IMR-90 (cell line): ENCODE measurements at regions not wholly inside any gene's neighbourhood (a gene's known extent, or its start where the extent isn't known, plus 50 kb on each side); places are given as distances from the start of the nearest gene placed in this dataset.

ENCODE experiments used
- ATAC-seq: fragments of 200-7000 bp; cut with Tn5 transposase; 2 replicates; pipeline ENCODE4 v1.9.1; 2020; ENCODE audit warnings: low read depth, mild to moderate bottlenecking, moderate library complexity
- BruUV-seq: library from RNA; stranded (reverse); fragments of 400-500 nt; replicated peaks from 2 replicates; lab custom pipeline; 2021; lab: Mats Ljungman, UMichigan
- CTCF ChIA-PET: fragments of 300-600 bp; formaldehyde crosslinking; extraction: SDS; loops from one replicate; lab custom pipeline; 2021; ENCODE audit warnings: antibody characterized with exemption; lab: Yijun Ruan, JAX
- POLR2A ChIA-PET: fragments of 300-600 bp; sonication (Branson Sonifier 250); formaldehyde crosslinking; loops from one replicate; lab custom pipeline; 2022; ENCODE audit warnings: antibody characterized with exemption; ENCODE audit not compliant: unreplicated experiment; lab: Charles Lee
- DNase-seq: peaks from one replicate; pipeline ENCODE4 v3.0.0; 2013
- H2AFZ ChIP-seq: replicated peaks from 2 replicates; pipeline ENCODE3; 2013; ENCODE audit warnings: low read length, mild to moderate bottlenecking; ENCODE audit not compliant: poor library complexity
- H2AK5ac ChIP-seq: 2 replicates; pipeline ENCODE4 v1.6.1; 2013; ENCODE audit warnings: low read depth, low read length, inconsistent platforms
- H2AK9ac ChIP-seq: replicated peaks from 2 replicates; pipeline ENCODE3; 2013; ENCODE audit warnings: mild to moderate bottlenecking, low read depth, low read length, moderate library complexity; ENCODE audit not compliant: poor library complexity
- H2BK120ac ChIP-seq: 2 replicates; pipeline ENCODE4 v1.6.1; 2013; ENCODE audit warnings: low read depth, low read length, inconsistent platforms
- H2BK15ac ChIP-seq: 3 replicates; pipeline ENCODE4 v1.6.1; 2013; ENCODE audit warnings: low read depth, low read length, inconsistent platforms
- H2BK20ac ChIP-seq: 2 replicates; pipeline ENCODE4 v1.6.1; 2013; ENCODE audit warnings: low read depth, mild to moderate bottlenecking, inconsistent platforms, low read length, moderate library complexity
- H2BK5ac ChIP-seq: 2 replicates; pipeline ENCODE4 v1.6.1; 2013; ENCODE audit warnings: mild to moderate bottlenecking, low read depth, low read length, inconsistent platforms; ENCODE audit not compliant: poor library complexity, severe bottlenecking
- H3K14ac ChIP-seq: replicated peaks from 2 replicates; pipeline ENCODE4 v1.6.1; 2013; ENCODE audit warnings: low read depth, low read length, inconsistent platforms
- H3K18ac ChIP-seq: 2 replicates; pipeline ENCODE4 v1.6.1; 2013; ENCODE audit warnings: low read depth, low read length, control low read depth
- H3K23ac ChIP-seq: 2 replicates; pipeline ENCODE4 v1.6.1; 2013; ENCODE audit warnings: low read depth, low read length, inconsistent platforms
- H3K27ac ChIP-seq: 2 replicates; pipeline ENCODE4 v1.5.1; 2013; ENCODE audit warnings: mild to moderate bottlenecking, control low read depth, low read length; ENCODE audit not compliant: insufficient read depth
- H3K27me3 ChIP-seq: 2 replicates; pipeline ENCODE4 v1.6.1; 2013; ENCODE audit warnings: low read length; ENCODE audit not compliant: control insufficient read depth, insufficient read depth
- H3K36me3 ChIP-seq: 2 replicates; pipeline ENCODE4 v1.6.1; 2013; ENCODE audit warnings: low read length, mixed read lengths; ENCODE audit not compliant: control insufficient read depth, insufficient read depth
- H3K4ac ChIP-seq: 2 replicates; pipeline ENCODE4 v1.6.1; 2013; ENCODE audit warnings: low read depth, low read length, inconsistent platforms
- H3K4me1 ChIP-seq: 2 replicates; pipeline ENCODE4 v1.6.1; 2013; ENCODE audit warnings: low read length, mixed read lengths; ENCODE audit not compliant: control insufficient read depth, insufficient read depth
- H3K4me2 ChIP-seq: 2 replicates; pipeline ENCODE4 v1.6.1; 2013; ENCODE audit warnings: low read depth, mild to moderate bottlenecking, control low read depth, low read length, moderate library complexity
- H3K4me3 ChIP-seq: 2 replicates; pipeline ENCODE4 v1.5.1; 2013; ENCODE audit warnings: low read depth, mild to moderate bottlenecking, control low read depth, low read length, moderate library complexity; ENCODE audit not compliant: insufficient read depth
- H3K56ac ChIP-seq: 2 replicates; pipeline ENCODE4 v1.6.1; 2013; ENCODE audit warnings: low read length, inconsistent platforms; ENCODE audit not compliant: insufficient read depth; ENCODE audit errors: extremely low read depth
- H3K79me1 ChIP-seq, 2 experiments: 2 replicates each; pipeline ENCODE4 v1.6.1; 2013; ENCODE audit warnings: low read length in 2 of 2, inconsistent platforms in 1 of 2, low read depth in 1 of 2
- H3K9ac ChIP-seq: 2 replicates; pipeline ENCODE4 v1.6.1; 2013; ENCODE audit warnings: low read depth, low read length, control low read depth
- H3K9me1 ChIP-seq: 2 replicates; pipeline ENCODE4 v1.6.1; 2013; ENCODE audit warnings: low read length, inconsistent platforms; ENCODE audit not compliant: insufficient read depth
- H3K9me3 ChIP-seq: 2 replicates; pipeline ENCODE4 v1.6.1; 2013; ENCODE audit warnings: low read length; ENCODE audit not compliant: control insufficient read depth, insufficient read depth
- H4K20me1 ChIP-seq: 2 replicates; pipeline ENCODE4 v1.6.1; 2013; ENCODE audit warnings: low read length, inconsistent platforms; ENCODE audit not compliant: insufficient read depth
- H4K5ac ChIP-seq: 2 replicates; pipeline ENCODE4 v1.6.1; 2013; ENCODE audit warnings: mild to moderate bottlenecking, low read depth, low read length, control low read depth
- H4K8ac ChIP-seq, 2 experiments: 2 replicates each; pipeline ENCODE4 v1.6.1; 2013; ENCODE audit warnings: low read depth in 2 of 2, low read length in 2 of 2, control low read depth in 1 of 2, inconsistent platforms in 1 of 2
- H4K91ac ChIP-seq: 2 replicates; pipeline ENCODE4 v1.6.1; 2013; ENCODE audit warnings: low read depth, low read length, inconsistent platforms; ENCODE audit not compliant: insufficient read depth
- FOS ChIP-seq: fragments of 150-350 bp; IDR thresholded peaks from 2 replicates; pipeline ENCODE4 v1.6.1; 2016; ENCODE audit warnings: low read depth, low read length
- MAZ ChIP-seq: IDR thresholded peaks from 2 replicates; pipeline ENCODE4 v1.6.1; 2012; ENCODE audit warnings: low read depth, mild to moderate bottlenecking, low read length, improper control_type of control experiment, moderate library complexity, borderline replicate concordance
- SMC3 ChIP-seq: fragments of 150-350 bp; IDR thresholded peaks from 2 replicates; pipeline ENCODE4 v1.6.1; 2016; ENCODE audit warnings: low read depth, mild to moderate bottlenecking, antibody characterized with exemption, low read length, moderate library complexity
- WGBS, 2 experiments: methylation state at CpG; one replicate each; pipeline versions ENCODE4 v1.1.5 to v1.1.7; 2013; ENCODE audit warnings: missing lambda C conversion rate in 2 of 2; ENCODE audit not compliant: insufficient read length in 1 of 2; ENCODE audit errors: extremely low coverage in 2 of 2; 5-methylcytosine and 5-hydroxymethylcytosine counted together
- dilution Hi-C: fragments of 300-500 bp; cut with HindIII; formaldehyde crosslinking; loops from one replicate; pipeline ENCODE4 v1.14.3; 2018; ENCODE audit warnings: low sequenced_read_pairs; ENCODE audit not compliant: unreplicated experiment
- in situ Hi-C: fragments of 300-500 bp; cut with MboI; formaldehyde crosslinking; loops from 3 replicates; pipeline ENCODE4 v1.14.3; 2019; ENCODE audit warnings: low sequenced_read_pairs, inconsistent platforms, mixed read lengths
- intact Hi-C: fragments of 100-400 bp; cut with micrococcal nuclease; formaldehyde crosslinking; loops from 2 replicates; pipeline ENCODE4 v1.10.0; 2022

- ChIA-PET POLR2A (no interaction called here), CTCF (no interaction called here)
- H3K27ac ChIP-seq, result no peak overlapping the region
- no peaks in the 10 kb centered on the region for H3K9me3 ChIP-seq
- H3K4me3 ChIP-seq, result no peak overlapping the region
- no TSS peak for BruUV-seq
- ATAC-seq, result no peak
- H2AK5ac ChIP-seq, result no peak overlapping the region
- no peaks in the 10 kb centered on the region for H3K4me1 ChIP-seq
- intact Hi-C loops (no loop called here), dilution Hi-C loops (no loop called here), in situ Hi-C loops (no loop called here)
- TF ChIP-seq FOS (no peak), SMC3 (no peak), MAZ (no peak)
- H3K9ac ChIP-seq, result no peak overlapping the region
- no peak overlapping the region for H2BK120ac ChIP-seq
- H3K4ac ChIP-seq, result no peak overlapping the region
- H3K56ac ChIP-seq, result no peak overlapping the region
- WGBS, 2 experiments, result 100% methylated on average over 1 of the region's 3 CpGs; no CpG with 5 or more reads in 1 of the 2 experiments
- H4K91ac ChIP-seq, result no peak overlapping the region
- no peaks in the 10 kb centered on the region for H3K36me3 ChIP-seq
- H2AK9ac ChIP-seq, result no peak overlapping the region
- H3K4me2 ChIP-seq, result no peak overlapping the region
- no peak for DNase-seq
- no peak overlapping the region for H3K23ac ChIP-seq
- no peak overlapping the region for H2BK15ac ChIP-seq
- no peak overlapping the region for H3K14ac ChIP-seq
- no peaks in the 10 kb centered on the region; the same call in none of the 2 replicates for H3K27me3 ChIP-seq
- no peak overlapping the region for H4K5ac ChIP-seq
- no peaks in the 10 kb centered on the region for H4K20me1 ChIP-seq
- no peak overlapping the region for H2AFZ ChIP-seq
- H4K8ac ChIP-seq, result no peak overlapping the region
- H3K9me1 ChIP-seq, result no peaks in the 10 kb centered on the region
- no peak overlapping the region for H3K18ac ChIP-seq
- H2BK5ac ChIP-seq, result no peak overlapping the region
- no peak overlapping the region for H2BK20ac ChIP-seq
- H3K79me1 ChIP-seq, result no peaks in the 10 kb centered on the region
These were observed 541.1 kb downstream of the MED13L start for GRCh38 chr12:115736360-115736759.
